Psoas muscle (tissue), 7 donors: ENCODE measurements at regions not wholly inside any gene's neighbourhood (a gene's known extent, or its start where the extent isn't known, plus 50 kb on each side); places are given as distances from the start of the nearest gene placed in this dataset.

ENCODE experiments used
- ATAC-seq, 4 donors: fragments of 200-7000 bp; cut with Tn5 transposase; one replicate each; pipeline ENCODE4 v1.9.1; 2020; ENCODE audit warnings: moderate library complexity in 3 of 4, mild to moderate bottlenecking in 2 of 4
- DNase-seq, 2 donors: peaks; one replicate each; pipeline ENCODE4 v3.0.0-alpha.2; 2020
- H3K27ac ChIP-seq: fragments of 200-600 bp; one replicate; pipeline ENCODE4 v1.8.0; 2022
- H3K27me3 ChIP-seq, 3 donors: fragments of 200-600 bp in 1 of 3; one replicate each; pipeline versions ENCODE4 v1.6.1 to v1.8.0; 2013 to 2022; ENCODE audit warnings: low read length in 2 of 3, mild to moderate bottlenecking in 2 of 3, moderate library complexity in 1 of 3; ENCODE audit not compliant: insufficient read depth in 3 of 3
- H3K36me3 ChIP-seq, 2 donors: fragments of 200-600 bp in 1 of 2; one replicate each; pipeline versions ENCODE4 v1.6.1 to v1.8.0; 2013 to 2022; ENCODE audit warnings: low read depth in 1 of 2, mild to moderate bottlenecking in 1 of 2, moderate library complexity in 1 of 2; ENCODE audit not compliant: insufficient read depth in 1 of 2
- H3K4me1 ChIP-seq: fragments of 200-600 bp; one replicate; pipeline ENCODE4 v1.8.0; 2022
- H3K4me3 ChIP-seq: fragments of 200-600 bp; one replicate; pipeline ENCODE4 v1.8.0; 2022; ENCODE audit warnings: mild to moderate bottlenecking
- H3K9me3 ChIP-seq: fragments of 200-600 bp; one replicate; pipeline ENCODE4 v1.8.0; 2022
- CTCF ChIP-seq: fragments of 200-600 bp; IDR thresholded peaks from one replicate; pipeline ENCODE4 v1.8.0; 2022; ENCODE audit warnings: antibody characterized with exemption
- WGBS, 3 donors: extraction: QIAGEN DNeasy Blood & Tissue Kit; methylation state at CpG; one replicate each; pipeline versions ENCODE4 v1.1.6 to v1.1.7; 2013; 5-methylcytosine and 5-hydroxymethylcytosine counted together
- intact Hi-C, 2 donors: fragments of 100-400 bp; cut with DNase I; formaldehyde crosslinking; loops; one replicate each; pipeline versions ENCODE4 v1.11.0 to v1.14.2; 2022
- donor health status: healthy with polysubstance abuse.
- donor health status: DM: no; HTN: no; CAD: no; lungs with moderate emphysema.
- donor health status: Bipolar disorder and iron deficiency.
- donor health status: healthy.
- donor health status: DM: yes; HTN: yes; CAD: no.
- donor health status: DM: no; HTN: no; CAD: no.
- donor health status: DM: yes; HTN: yes; CAD: no.

- intact Hi-C loops, result loop anchor here (10.0 kb wide), 3 partner anchors 118 to 438 kb away; partner anchors contain the start of gene GDNF (in 1 of the 2)
- no peaks in the 10 kb centered on the region for H3K9me3 ChIP-seq
- H3K4me1 ChIP-seq, result peaks cover 26% of the 10 kb centered on the region
- peak overlapping the region; percentile 88 for H3K27ac ChIP-seq
- no peak for TF ChIP-seq CTCF
- 36 to 46% (median 38%) methylated on average over 4 of the region's 4 CpGs for WGBS, 3 donors
- DNase-seq, result peak; percentile 39 to 77
- H3K4me3 ChIP-seq, result no peak overlapping the region
- no peaks in the 10 kb centered on the region for H3K36me3 ChIP-seq
- H3K27me3 ChIP-seq, result no peaks in the 10 kb centered on the region
- ATAC-seq, result peak; percentile 63 to 73 (median 68)
Observed at GRCh38 chr5:38162625-38163024, 95.7 kb upstream of the EGFLAM start.

- no peak overlapping the region for H3K27ac ChIP-seq
- no peak for TF ChIP-seq CTCF
- DNase-seq, result no peak
- H3K4me3 ChIP-seq, result no peak overlapping the region
- ATAC-seq, result no peak
- intact Hi-C loops, result no loop called here
- no peaks in the 10 kb centered on the region for H3K27me3 ChIP-seq
- no peaks in the 10 kb centered on the region for H3K9me3 ChIP-seq
- no peaks in the 10 kb centered on the region for H3K36me3 ChIP-seq
- peaks cover 2% of the 10 kb centered on the region for H3K4me1 ChIP-seq
- 67 to 75% (median 71%) methylated on average over 2 of the region's 2 CpGs for WGBS, 3 donors
Observed at GRCh38 chr5:38157024-38157423, 101.3 kb upstream of the EGFLAM start.

DNA sequence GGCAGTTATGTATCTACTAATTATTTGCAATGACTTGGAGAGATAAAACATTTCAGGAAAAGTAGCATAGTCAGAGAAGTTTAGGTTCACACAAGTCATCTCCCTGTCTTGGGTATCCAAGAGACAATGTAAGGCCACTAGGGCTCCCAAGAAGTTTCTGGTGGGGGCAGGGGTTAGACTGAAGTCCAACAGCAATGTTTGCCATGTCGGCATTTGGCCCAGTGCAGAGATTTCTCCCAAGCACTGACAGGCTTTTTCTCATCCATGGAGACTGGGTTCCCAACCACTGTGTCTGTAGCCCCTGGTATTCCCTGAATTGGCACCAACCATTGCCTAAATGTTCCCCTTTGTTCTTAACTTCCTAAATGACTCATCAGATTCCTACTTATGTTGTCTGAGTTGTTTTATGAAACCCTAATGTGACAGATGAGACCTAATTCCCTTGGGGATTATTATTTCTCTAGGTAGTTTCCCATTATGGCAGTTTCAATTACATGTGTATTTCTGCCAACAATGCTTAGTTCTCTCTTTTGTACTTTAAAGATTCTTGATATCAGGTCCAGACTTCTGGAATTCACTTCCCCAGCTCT, 103.6 kb upstream of the EGFLAM start:
- no peak for TF ChIP-seq CTCF
- 57 to 74% (median 67%) methylated on average over 1 of the region's 1 CpG for WGBS, 3 donors
- DNase-seq (no peak), ATAC-seq (no peak)
- Histone ChIP-seq H3K36me3 (no peaks in the 10 kb centered on the region), H3K27ac (no peak overlapping the region), H3K4me3 (no peak overlapping the region), H3K9me3 (no peaks in the 10 kb centered on the region), H3K4me1 (no peaks in the 10 kb centered on the region), H3K27me3 (no peaks in the 10 kb centered on the region)
- intact Hi-C loops, result no loop called here

- WGBS, 3 donors, result 50 to 70% (median 68%) methylated on average over 2 of the region's 2 CpGs
- Histone ChIP-seq H3K36me3 (no peaks in the 10 kb centered on the region), H3K4me1 (no peaks in the 10 kb centered on the region), H3K4me3 (no peak overlapping the region), H3K9me3 (no peaks in the 10 kb centered on the region), H3K27me3 (no peaks in the 10 kb centered on the region), H3K27ac (no peak overlapping the region)
- intact Hi-C loops, result no loop called here
- no peak for TF ChIP-seq CTCF
- DNase-seq (no peak), ATAC-seq (no peak)
Observed at GRCh38 chr5:38151878-38152277, 106.5 kb upstream of the EGFLAM start.

- ATAC-seq (no peak), DNase-seq (no peak)
- Histone ChIP-seq H3K4me3 (no peak overlapping the region), H3K9me3 (no peaks in the 10 kb centered on the region), H3K27me3 (no peaks in the 10 kb centered on the region), H3K4me1 (no peaks in the 10 kb centered on the region), H3K27ac (no peak overlapping the region), H3K36me3 (no peaks in the 10 kb centered on the region)
- intact Hi-C loops, result no loop called here
- TF ChIP-seq CTCF, result no peak
Observed at GRCh38 chr5:38149815-38150195, 108.6 kb upstream of the EGFLAM start.
